ENCODE measurements at regions not wholly inside any gene's neighbourhood (a gene's known extent, or its start where the extent isn't known, plus 50 kb on each side); places are given as distances from the start of the nearest gene placed in this dataset.

- Histone ChIP-seq H3K4me3 (no peak overlapping the region), H3K9ac (ENCODE audit: insufficient read depth in 1 of 2, low read length in 2 of 2) (no peak overlapping the region), H3K27me3 (ENCODE audit: control insufficient read depth in 3 of 3, insufficient read depth in 3 of 3, low read length in 2 of 3) (peaks cover 0 to 5% (median 0%) of the 10 kb centered on the region in 3 donors), H3K27ac (ENCODE audit: low read depth in 1 of 2, low read length in 1 of 2) (no peak overlapping the region), H3K36me3 (ENCODE audit: control insufficient read depth in 4 of 4, insufficient read depth in 4 of 4, low read length in 4 of 4) (no peaks in the 10 kb centered on the region), H3K9me3 (ENCODE audit: control insufficient read depth in 4 of 4, insufficient read depth in 3 of 4, low read length in 3 of 4) (no peaks in the 10 kb centered on the region), H3K4me1 (ENCODE audit: control insufficient read depth in 5 of 5, insufficient read depth in 5 of 5, low read length in 5 of 5) (peaks cover 0 to under 1% (median 0%) of the 10 kb centered on the region in 5 donors)
- ATAC-seq (ENCODE audit: insufficient read depth, low FRiP score) (no peak), DNase-seq (no peak)
- TF ChIP-seq CTCF (IDR thresholded peaks at IDR 0.05; ENCODE audit: control extremely low read depth, extremely low read depth) = no peak
- WGBS, 2 donors = 83 to 86% methylated on average over 1 of the region's 1 CpG
These were observed 247.5 kb upstream of the PREP start for GRCh38 chr6:105650347-105650746.

- TF ChIP-seq CTCF (IDR thresholded peaks at IDR 0.05; ENCODE audit: control extremely low read depth, extremely low read depth) = no peak
- ATAC-seq (ENCODE audit: insufficient read depth, low FRiP score) = no peak
- H3K4me1 ChIP-seq (ENCODE audit: control insufficient read depth in 5 of 5, insufficient read depth in 5 of 5, low read length in 5 of 5) = peaks cover 0 to 3% (median 0%) of the 10 kb centered on the region in 5 donors
These were observed 246.3 kb upstream of the PREP start for GRCh38 chr6:105649192-105649591.

GRCh38 chr6:105648276-105648675 is 245.4 kb upstream of the PREP start:
- ATAC-seq (ENCODE audit: insufficient read depth, low FRiP score) (no peak), DNase-seq (no peak)
- 80 to 88% methylated on average over 4 of the region's 4 CpGs for WGBS, 2 donors
- H3K27ac ChIP-seq (ENCODE audit: low read depth in 1 of 2, low read length in 1 of 2) = no peak overlapping the region
- no peak overlapping the region for H3K9ac ChIP-seq (ENCODE audit: insufficient read depth in 1 of 2, low read length in 2 of 2)
- peaks cover 0 to 5% (median 0%) of the 10 kb centered on the region in 3 donors for H3K27me3 ChIP-seq (ENCODE audit: control insufficient read depth in 3 of 3, insufficient read depth in 3 of 3, low read length in 2 of 3)
- H3K36me3 ChIP-seq (ENCODE audit: control insufficient read depth in 4 of 4, insufficient read depth in 4 of 4, low read length in 4 of 4) = no peaks in the 10 kb centered on the region
- H3K9me3 ChIP-seq (ENCODE audit: control insufficient read depth in 4 of 4, insufficient read depth in 3 of 4, low read length in 3 of 4) = no peaks in the 10 kb centered on the region
- no peak for TF ChIP-seq CTCF (IDR thresholded peaks at IDR 0.05; ENCODE audit: control extremely low read depth, extremely low read depth)
- peaks cover 0 to 3% (median 0%) of the 10 kb centered on the region in 5 donors for H3K4me1 ChIP-seq (ENCODE audit: control insufficient read depth in 5 of 5, insufficient read depth in 5 of 5, low read length in 5 of 5)
- no peak overlapping the region for H3K4me3 ChIP-seq

More at GRCh38 chr6:105649192-105649591, 246.3 kb upstream of the PREP start:
- WGBS, 2 donors = 91 to 95% methylated on average over 1 of the region's 1 CpG
- Histone ChIP-seq H3K27ac (ENCODE audit: low read depth in 1 of 2, low read length in 1 of 2) (no peak overlapping the region), H3K4me3 (no peak overlapping the region), H3K27me3 (ENCODE audit: control insufficient read depth in 3 of 3, insufficient read depth in 3 of 3, low read length in 2 of 3) (peaks cover 0 to 5% (median 0%) of the 10 kb centered on the region in 3 donors), H3K36me3 (ENCODE audit: control insufficient read depth in 4 of 4, insufficient read depth in 4 of 4, low read length in 4 of 4) (no peaks in the 10 kb centered on the region), H3K9me3 (ENCODE audit: control insufficient read depth in 4 of 4, insufficient read depth in 3 of 4, low read length in 3 of 4) (no peaks in the 10 kb centered on the region), H3K9ac (ENCODE audit: insufficient read depth in 1 of 2, low read length in 2 of 2) (no peak overlapping the region)
- DNase-seq = no peak

- ATAC-seq (ENCODE audit: insufficient read depth, low FRiP score) (peak; percentile 44), DNase-seq (no peak)
- Histone ChIP-seq H3K36me3 (ENCODE audit: control insufficient read depth in 4 of 4, insufficient read depth in 4 of 4, low read length in 4 of 4) (no peaks in the 10 kb centered on the region), H3K9ac (ENCODE audit: insufficient read depth in 1 of 2, low read length in 2 of 2) (no peak overlapping the region), H3K4me3 (no peak overlapping the region), H3K9me3 (ENCODE audit: control insufficient read depth in 4 of 4, insufficient read depth in 3 of 4, low read length in 3 of 4) (no peaks in the 10 kb centered on the region), H3K27me3 (ENCODE audit: control insufficient read depth in 3 of 3, insufficient read depth in 3 of 3, low read length in 2 of 3) (peaks cover 0 to 5% (median 0%) of the 10 kb centered on the region in 3 donors), H3K27ac (ENCODE audit: low read depth in 1 of 2, low read length in 1 of 2) (no peak overlapping the region), H3K4me1 (ENCODE audit: control insufficient read depth in 5 of 5, insufficient read depth in 5 of 5, low read length in 5 of 5) (peaks cover 0 to 3% (median 0%) of the 10 kb centered on the region in 5 donors)
- no peak for TF ChIP-seq CTCF (IDR thresholded peaks at IDR 0.05; ENCODE audit: control extremely low read depth, extremely low read depth)
- 69% methylated on average over 5 of the region's 5 CpGs for WGBS, 2 donors
These were observed 243.5 kb upstream of the PREP start for GRCh38 chr6:105646391-105646867.
